Hippocampal formation (tissue), 2 donors: ENCODE measurements at regions not wholly inside any gene's neighbourhood (a gene's known extent, or its start where the extent isn't known, plus 50 kb on each side); places are given as distances from the start of the nearest gene placed in this dataset.

Experiments used
- DNase-seq, 2 donors: peaks; one replicate each; lab custom pipeline; 2025; lab: John Stamatoyannopoulos, UW

DNA sequence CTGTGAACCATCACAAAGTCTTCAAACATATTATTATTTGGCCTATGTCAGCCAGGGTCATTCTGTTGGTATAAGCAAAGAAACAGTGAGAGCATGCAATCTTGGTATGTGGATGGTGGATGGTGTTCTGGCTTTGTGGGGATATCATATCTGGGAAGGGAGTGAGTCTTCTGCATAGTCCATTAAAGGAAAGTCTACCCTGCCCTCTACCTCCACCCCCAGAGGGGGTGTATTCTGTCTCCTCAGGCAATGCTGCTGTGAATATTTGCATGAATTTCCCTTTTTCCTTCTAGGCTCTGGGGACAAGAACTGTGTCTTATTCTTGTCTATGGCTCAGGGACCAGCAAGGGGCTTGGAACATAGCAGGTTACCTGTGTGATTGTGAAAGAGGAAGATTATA, 495.8 kb downstream of the PDCD6IP start:
- DNase-seq, result no peak

DNA sequence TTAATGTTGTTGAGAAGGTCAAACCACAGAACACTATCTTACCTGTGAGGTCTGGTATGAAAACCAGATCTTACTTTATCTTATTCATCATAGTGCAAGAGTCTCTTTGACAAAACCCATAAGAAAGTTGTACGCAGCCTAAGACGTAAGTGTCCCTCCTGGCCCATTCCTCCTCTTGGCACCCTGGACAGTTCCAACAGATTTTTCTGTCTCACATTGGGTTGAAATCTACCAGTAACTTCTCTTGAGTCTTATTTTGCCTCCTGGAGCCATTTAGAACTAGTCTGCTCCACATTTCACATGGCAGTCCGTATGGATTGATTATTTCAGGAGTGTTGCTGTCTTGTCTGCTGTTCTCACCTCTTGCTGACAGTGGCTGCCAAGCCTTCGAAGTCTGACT, 498.4 kb downstream of the PDCD6IP start:
- no peak for DNase-seq

DNA sequence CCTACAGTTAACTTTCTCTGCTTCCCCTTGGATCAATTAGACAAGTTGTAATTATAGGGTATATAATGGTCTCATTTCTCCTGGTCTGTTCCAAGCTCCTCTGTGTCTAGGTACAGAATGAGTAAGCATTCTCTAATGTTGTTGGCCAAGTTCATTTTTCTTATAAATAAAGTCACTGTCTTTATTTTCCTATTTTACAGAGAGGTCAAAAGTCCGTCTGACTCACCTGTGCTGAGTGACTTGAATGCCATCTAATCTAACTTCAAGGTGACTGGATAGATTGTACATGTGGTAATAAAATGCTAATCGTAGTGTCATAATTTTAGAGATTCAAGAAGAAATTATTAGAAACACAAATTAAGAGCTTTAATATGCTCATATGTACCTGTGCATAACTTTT, 500.2 kb downstream of the PDCD6IP start:
- DNase-seq, result no peak

DNA sequence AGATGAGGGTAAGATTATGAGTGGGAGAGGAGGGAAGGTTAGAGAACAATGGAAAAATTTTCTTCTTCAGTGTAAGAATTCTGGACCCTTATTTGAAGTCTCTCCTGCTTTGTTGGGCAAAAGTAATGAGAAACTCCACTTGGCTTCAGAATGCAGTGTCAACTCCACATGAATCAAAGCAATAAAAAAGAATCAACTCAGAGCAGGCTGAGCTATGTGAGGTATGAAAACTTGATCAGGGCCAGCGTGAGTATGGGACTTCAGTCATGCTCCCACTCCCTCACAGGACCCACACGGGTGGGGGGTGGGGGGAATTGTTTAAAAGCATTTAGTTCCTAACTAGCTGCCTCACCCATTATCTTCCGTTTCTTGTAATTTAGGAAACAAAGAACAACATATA, 502.2 kb downstream of the PDCD6IP start:
- DNase-seq, result no peak

DNA sequence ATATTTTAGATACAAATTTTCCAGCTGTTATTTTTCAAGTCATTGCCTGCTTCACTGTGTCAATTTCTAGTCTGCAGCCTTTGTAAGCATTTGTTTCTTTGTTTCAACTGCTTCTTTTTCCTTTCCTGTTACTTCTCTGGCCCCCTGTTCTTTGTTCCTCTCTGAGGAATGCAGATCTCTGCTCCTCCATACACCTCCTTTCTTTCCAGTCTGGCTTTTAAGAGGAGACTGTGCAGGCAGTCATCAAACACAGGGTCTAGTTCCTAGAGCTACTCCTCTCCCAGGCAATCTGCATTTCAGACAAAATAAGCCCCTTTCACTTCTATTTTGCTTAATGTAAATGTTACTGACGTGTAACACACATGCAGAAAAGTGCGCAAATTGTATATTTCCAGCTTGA, 502.9 kb downstream of the PDCD6IP start:
- DNase-seq, result no peak

DNA sequence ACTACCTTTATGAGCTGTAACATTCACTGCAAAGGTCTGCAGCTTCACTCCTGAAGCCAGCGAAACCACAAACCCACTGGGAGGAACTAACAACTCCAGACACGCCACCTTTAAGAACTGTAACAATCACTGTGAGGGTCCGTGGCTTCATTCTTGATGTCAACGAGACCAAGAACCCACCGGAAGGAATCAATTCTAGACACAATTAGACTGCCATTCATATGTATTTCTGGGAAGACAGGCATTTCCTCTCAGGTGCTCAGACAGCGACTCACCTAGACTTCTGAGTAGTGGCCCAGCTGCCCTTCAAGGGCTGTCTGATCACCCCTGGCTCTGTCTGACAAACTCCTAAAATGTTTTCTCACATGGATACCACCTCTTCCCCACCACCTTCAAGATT, 506.8 kb downstream of the PDCD6IP start:
- DNase-seq, result no peak

DNA sequence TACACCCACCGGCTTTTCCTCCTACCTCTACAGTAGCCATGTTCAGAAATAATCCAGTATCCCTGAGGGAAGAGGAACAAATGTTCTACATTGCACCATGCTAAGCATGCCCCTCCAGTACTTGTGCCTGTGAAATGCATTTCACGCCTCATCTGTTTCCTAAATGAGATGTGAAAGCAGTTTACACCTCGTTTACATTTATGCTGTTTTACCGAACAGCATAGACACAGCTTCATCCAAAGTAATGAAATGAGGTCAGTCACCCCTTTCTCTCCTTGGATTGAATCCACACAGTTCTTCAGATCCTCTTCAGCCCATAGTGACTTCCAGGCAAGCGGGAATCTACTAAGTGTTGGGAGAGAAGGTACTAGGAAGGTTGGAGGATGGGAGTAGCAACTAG, 514.3 kb downstream of the PDCD6IP start:
- peak in 1 of 2 donors; percentile 6 for DNase-seq

DNA sequence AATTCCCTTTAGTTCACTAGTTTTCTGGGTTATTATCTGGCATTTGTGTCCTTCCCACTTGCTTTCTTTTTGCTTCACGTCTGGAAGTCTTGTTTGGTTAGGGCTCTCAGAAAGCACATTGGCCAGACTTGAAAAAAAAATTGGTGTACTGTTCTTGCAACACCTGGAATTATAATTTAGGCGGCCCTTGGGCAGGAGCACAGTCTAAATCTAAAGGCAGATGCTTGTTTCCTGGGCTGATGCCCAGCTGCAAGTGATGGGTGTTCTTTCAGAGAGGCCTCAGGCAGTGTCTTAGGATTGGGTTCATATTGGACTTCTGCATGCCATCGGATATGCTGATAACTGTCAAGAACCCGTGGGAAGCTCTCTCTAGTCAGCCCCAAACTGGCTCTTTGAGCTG, 521.5 kb downstream of the PDCD6IP start:
- no peak for DNase-seq

DNA sequence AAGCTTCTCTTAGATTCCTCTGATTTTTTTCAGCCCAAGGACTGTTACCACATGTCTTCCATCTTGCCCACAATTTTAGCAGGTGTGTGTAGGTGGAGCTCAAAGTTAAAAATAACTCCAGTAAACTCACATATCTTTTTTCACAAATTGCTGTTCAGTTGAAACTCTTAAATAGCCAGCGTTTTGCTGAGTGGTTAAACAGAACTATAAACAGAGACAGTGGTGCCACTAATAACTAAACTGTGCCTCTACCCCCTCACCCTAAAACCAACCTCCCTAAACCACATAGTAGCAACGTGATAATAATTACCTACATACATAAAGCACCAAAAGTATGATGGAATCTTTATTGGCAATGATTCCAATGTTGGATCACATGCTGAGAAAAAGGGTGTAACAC, 525.1 kb downstream of the PDCD6IP start:
- peak in 1 of 2 donors; percentile 52 for DNase-seq

DNA sequence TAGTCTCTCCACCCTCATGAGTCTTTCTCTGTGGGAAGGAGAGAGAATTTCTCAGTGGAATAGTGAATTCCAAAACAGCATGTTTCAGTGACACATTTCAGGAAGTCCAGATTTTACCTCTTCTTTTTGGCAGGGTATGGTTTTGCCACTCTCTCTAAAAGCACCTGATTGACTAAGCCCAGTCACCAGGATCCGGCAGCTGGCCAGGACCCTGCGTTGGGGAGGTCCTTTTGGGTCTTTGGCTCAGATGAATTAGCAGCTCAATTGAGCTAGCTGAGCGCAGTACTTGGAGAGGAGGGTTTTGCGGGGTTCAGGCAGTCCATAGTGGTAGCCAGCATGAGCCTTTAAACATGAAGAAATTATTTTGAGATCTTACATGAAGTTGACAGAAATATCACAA, 548.2 kb downstream of the PDCD6IP start:
- DNase-seq, result no peak

DNA sequence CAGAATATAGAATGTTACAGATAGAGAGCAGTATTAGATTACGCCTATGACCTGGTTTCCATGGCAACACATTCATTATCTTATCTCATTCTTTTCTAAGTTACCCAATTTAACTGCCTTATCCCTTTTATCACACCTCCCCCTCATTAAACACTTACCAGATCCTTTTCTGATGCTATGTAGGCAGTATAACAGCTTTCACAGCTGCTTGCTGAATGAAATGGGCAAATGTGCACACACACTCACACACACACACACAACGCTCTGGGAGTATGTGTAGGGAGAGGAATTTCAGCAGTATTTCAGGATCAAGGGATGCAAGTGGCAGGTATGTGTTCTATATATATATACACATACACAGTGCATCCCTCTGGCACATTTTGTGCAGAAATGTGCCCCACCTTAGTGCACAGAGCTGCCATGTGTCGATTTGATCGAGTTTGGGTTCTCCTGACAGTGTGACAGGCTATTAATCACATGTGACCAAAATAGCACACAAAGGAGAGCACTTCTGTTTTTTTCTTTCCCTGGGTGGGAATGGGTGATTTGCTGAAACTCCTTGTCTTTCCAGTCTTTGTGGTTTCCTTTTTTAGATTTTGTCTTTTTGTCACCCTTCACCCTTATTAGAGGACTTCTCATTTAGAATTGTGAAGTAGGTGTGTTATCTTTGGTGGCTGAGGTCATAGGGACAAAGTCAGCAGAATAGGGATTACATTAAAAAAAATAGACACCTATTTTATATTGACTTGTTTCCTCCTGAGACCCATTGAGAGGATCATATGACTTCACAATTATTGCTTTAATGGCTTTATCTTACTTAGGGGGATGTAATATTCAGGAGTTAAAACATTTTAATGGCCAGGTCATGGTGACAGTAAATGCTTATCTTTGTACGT, 553.7 kb downstream of the PDCD6IP start:
- peak in 1 of 2 donors; percentile 37 for DNase-seq

DNA sequence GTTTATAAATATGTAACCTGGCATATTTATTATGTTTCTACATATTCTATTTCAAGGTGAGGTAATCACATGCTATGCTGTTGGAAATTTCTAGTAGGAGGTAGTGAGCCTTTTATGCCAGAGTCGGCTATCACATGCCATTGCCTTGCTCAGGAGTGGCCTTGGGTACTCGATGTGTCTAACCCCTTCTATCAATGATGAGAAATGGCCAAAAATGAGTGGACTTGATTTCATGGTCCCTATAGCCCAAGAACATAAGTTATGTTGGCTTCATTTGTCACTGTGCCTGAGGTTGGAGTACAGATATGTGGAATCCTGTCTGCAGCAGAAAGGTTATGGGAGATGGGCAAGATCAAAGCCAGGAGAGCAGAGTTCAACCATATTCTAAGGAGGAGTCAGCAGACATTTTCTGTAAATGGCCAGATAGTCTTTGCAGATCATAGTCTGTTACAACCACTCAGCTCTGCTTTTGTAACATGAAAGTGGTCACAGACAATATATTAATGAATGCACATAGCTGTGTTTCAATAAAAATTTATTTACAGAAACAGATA, 554.4 kb downstream of the PDCD6IP start:
- DNase-seq, result no peak

DNA sequence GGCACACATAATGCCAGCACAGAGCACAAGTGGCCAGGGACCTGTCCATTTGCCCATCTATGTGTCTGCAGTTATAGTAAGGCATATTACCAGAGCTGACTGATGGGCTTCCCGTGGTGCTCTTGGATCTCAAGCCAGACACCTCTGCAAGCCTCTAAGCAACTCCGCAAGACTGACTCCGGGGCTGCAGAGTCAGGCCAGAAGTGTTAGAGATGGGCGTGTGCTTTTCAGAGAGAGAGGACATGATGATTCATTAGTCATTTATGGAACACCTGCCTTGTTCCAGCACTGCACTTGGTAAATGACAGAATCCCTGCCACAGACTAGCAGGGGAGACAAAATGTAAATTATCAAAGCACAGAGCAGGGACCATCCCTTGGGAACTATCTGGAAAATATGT, 559.0 kb downstream of the PDCD6IP start:
- no peak for DNase-seq

DNA sequence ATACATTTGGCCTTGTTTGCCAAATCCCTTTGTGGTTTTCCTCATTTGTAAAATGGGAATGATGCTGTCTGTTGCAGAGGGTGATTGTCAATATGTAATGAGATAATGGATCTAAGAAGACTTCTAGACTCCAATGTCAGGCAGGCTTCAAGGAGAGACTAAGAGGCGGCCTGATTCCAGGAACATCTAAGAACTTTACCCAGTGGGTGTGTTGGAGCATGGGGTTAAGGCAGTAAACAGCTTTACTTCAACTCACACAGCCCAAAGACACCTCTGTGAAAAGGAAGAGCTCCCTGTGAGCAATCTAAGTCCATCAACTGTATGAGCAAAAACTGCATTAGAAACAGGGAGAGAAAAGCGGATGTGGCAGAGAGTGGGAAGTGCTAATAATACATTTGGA, 560.6 kb downstream of the PDCD6IP start:
- no peak for DNase-seq

DNA sequence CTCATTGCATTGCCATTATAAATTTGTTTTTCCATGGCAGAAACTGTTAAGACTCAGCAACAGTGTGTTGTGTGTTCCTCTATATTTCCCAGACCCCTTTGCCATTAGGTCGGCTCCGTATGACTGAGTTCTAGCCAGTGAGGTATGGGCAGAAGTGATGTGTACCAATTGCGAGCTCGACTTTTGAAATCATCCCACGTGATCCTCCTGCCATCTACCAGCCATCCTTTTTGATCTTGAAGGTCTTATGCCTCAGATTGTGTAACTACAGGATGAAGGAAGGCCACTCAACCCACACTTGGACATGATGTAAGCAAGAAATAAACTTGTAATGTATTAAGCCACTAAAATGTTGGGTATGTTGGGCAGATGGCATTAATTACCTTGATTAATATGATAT, 562.3 kb downstream of the PDCD6IP start:
- no peak for DNase-seq

DNA sequence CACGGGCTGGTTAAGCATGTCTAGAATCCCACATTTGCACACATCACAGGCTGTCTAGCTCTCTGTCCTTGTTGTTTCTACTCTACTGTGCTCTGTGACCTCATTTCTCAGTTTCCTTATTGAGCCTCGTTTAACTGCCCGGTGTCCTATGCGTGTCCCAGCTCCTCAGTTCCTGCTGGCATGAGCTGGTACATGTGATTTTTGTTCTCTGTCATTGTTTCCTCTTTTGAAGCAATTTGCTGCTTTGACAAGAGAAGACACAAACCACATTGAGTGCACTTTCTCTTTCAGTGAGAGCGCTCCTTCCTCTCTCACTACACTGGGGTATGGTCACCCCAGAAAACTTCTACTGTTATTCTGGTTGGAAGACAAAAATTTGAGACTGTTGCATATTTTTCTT, 563.5 kb downstream of the PDCD6IP start:
- DNase-seq, result peak in 1 of 2 donors; percentile 4

DNA sequence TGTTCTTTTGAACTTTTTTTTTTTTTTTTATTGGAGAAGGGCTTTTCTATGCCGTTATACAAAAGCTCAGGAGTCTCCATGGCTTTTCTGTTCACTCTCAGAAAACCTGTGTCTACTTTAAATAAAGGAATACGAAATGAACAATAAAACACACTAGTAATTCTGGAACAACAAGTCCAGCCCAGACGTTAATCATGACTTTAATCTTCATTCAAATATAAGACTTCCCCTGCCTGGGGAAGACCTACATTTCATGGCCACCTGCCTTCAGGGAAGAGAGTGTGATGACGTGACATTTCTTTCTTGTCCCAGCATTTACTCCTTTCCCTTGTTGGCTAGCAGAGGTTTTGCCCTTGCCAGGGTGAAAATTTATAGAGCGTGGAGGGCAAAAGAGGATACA, 564.5 kb downstream of the PDCD6IP start:
- DNase-seq, result no peak

DNA sequence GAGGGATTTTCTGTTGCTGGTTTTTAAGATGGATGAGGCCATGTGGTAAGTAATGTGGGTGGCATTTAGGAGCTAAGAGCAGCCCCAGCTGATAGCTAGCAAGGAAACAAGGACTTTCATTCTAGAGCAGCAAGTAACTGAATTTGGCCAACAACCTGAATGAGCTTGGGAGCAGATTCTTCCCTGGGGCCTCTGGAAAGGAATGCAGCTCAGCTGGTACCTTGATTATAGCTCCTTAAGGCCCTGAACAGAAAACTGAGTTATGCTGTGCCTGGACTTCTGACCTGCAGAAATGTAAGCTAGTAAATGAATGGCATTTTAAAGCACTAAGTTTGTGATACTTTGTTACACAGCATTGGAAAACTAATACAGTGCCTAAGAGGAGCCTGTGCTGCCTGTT, 565.5 kb downstream of the PDCD6IP start:
- no peak for DNase-seq

DNA sequence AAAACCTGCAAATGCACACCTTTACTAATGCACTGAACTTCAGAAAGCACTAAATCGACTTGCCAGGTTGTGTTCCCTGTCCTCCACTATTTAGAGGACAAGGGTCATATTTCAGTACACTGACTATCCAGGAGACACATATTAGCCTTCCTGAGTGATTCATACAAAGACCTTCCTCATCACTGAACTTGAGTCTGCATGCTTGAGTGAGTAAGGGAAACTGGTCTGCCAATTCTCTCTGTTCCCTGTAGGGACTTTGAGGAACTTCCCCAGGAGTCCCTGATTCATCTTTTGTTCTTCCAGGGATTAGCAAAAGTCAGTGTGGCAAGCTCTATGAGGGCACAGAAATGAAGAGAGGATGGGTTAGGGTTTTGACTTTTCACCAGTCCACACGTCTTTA, 565.9 kb downstream of the PDCD6IP start:
- DNase-seq, result no peak

DNA sequence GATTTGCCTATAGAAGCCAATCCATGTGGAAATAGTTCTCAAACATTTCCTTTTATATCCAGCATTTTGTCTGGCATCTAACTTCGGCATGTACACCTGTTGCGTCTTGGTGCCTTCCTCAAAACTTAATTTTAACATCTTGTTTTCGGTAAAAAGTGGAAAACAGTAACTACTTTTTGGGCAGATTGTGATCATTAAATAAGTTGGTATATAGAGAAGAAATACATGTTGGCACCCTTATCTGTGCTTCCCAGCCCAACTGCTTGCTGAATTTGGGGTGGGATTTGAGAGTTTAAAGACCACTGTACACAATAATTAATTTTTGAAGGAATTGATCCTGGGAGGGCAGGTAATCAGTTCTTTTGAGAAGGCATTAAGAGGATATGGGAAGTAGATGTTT, 566.8 kb downstream of the PDCD6IP start:
- DNase-seq, result no peak

DNA sequence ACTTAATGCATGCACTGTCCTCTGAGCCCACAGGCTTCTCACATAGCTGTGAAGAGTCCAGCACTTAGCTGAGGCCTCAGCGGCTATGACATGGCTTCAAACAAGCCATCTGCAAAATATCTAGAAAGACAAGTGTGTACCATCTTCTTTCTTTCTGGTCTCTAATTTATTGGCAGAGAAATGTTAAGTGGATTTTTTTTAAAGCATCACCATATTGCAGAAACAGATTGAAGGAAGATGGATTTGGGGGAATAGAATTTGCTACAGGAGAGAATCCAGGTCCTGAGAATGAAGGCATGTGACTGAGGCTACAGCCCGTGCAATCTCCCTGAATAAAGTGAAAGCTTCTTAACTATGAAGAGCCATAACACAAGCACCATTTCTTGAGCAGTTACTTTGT, 567.3 kb downstream of the PDCD6IP start:
- no peak for DNase-seq

DNA sequence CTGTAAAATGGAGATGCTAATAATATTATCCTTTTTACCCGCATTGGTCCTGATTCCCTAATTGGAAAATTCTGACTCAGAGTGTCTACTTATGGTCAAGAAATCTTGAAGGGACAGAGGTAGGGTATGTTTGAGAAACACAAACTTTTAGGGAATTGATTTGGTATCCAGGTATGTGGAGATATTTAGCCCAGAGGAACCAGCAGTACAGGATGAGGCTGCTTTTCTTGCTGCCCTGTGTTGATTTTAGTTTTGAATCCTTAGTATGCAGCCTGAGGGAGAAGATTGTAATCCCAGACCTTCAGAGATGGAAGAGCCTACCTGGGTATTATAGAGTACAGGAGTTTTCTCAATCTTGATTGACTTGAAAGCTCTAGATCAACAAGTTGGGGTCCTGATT, 569.1 kb downstream of the PDCD6IP start:
- DNase-seq, result no peak

DNA sequence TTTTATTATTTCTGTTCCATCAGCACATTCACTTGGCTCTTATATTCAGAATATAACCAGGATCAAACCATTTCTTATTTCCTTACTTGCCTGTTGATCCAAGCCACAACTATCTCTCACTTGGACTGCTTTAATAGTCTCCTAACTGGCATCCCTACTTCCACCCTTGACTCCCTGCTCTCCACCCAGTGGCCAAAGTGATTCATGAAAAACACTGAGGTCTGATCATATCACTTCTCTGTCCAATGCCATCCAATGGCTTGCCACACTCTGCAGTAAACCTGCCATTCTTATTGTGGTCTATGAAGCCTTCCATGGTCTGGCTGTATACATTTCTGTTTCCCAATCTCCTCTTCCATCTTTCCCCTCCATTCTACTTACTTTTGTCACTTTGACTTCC, 576.1 kb downstream of the PDCD6IP start:
- no peak for DNase-seq

DNA sequence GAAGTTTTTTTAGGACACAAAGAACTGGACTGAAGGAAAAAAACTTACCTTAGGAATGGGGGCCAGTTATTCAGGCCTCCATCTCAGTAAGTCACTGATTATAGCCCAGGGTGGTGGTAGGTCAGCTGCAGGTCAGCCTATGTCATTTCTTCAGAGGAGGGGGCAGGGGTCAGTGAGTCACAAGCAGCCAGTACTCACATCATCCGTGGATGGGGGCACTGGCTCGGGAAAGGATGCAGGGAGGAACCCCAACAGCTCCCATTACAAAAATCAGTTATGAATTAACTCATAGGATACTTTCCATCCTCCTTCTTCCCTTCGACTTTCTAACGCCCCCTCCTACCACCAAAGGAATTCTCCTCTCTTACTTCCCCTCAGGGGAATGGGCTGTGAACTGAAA, 578.3 kb downstream of the PDCD6IP start:
- no peak for DNase-seq
